ENCODE measurements at regions not wholly inside any gene's neighbourhood (a gene's known extent, or its start where the extent isn't known, plus 50 kb on each side); places are given as distances from the start of the nearest gene placed in this dataset.

DNA sequence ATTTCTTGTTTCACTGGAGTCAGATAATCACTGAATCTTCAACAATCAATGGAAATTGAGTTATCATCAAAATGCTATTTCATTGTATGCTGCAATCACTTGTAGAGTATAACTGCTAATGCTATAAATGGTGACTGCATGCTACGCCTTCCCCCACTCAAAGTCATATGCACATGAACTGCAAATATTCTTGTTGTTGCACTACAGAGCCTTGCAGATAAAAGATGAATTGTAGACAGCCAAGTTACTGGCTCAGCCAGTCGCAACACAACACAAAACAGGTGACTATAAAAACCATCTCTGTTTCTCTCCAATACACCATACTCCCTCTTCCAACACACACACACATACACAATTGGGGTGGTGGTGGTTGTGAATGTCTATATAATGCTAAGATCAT is 171.0 kb upstream of the HMGA2 start:
- TF ChIP-seq, protein P1, sequence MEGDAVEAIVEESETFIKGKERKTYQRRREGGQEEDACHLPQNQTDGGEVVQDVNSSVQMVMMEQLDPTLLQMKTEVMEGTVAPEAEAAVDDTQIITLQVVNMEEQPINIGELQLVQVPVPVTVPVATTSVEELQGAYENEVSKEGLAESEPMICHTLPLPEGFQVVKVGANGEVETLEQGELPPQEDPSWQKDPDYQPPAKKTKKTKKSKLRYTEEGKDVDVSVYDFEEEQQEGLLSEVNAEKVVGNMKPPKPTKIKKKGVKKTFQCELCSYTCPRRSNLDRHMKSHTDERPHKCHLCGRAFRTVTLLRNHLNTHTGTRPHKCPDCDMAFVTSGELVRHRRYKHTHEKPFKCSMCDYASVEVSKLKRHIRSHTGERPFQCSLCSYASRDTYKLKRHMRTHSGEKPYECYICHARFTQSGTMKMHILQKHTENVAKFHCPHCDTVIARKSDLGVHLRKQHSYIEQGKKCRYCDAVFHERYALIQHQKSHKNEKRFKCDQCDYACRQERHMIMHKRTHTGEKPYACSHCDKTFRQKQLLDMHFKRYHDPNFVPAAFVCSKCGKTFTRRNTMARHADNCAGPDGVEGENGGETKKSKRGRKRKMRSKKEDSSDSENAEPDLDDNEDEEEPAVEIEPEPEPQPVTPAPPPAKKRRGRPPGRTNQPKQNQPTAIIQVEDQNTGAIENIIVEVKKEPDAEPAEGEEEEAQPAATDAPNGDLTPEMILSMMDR (IDR thresholded peaks at IDR 0.05), result no peak
- no peak for TF ChIP-seq POLR2A (IDR thresholded peaks at IDR 0.05)
- intact Hi-C loops (cut with DNase I), result no loop called here
- Histone ChIP-seq H3K27ac (no peak overlapping the region), H3K36me3 (no peaks in the 10 kb centered on the region), H3K4me3 (no peak overlapping the region), H3K4me1 (peaks cover 4 to 19% (median 5%) of the 10 kb centered on the region in 3 donors), H3K27me3 (no peaks in the 10 kb centered on the region), H3K9me3 (no peaks in the 10 kb centered on the region)
- 85 to 96% methylated on average over 2 of the region's 2 CpGs for WGBS, 2 donors
- DNase-seq, result no peak

DNA sequence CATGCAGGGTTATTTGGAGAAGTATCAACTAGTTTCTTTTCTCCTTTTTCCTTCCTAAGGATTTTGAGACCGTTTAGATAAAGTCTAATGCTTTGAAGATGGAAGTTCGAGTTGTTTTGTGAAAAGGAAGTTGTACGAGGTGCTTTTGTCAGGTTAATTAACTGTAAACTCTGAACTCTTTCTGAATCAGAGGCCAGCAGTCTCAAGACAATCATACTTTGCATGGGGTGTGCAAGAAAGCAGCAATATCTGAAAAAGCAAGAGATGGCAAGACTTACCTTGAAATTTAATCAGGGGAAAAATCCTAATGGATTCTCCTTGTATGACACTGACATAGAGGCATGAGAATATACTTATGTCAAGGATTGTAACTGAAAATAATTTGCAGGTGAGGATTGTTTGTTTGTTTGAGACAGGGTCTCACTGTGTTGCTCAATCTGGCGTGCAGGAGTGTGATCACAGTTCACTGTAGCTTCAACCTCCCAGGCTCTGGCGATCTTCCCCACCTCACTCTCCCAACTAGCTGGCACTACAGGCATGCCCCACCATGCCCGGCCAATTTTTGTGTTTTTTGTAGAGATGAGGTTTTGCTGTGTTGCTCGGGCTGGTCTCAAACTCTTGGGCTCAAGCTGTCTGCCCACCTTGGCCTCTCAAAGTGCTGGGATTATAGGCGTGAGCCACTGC is 170.2 kb upstream of the HMGA2 start:
- Histone ChIP-seq H3K36me3 (no peaks in the 10 kb centered on the region), H3K4me3 (no peak overlapping the region), H3K4me1 (peaks cover 0 to 11% (median 4%) of the 10 kb centered on the region in 3 donors), H3K9me3 (no peaks in the 10 kb centered on the region), H3K27ac (no peak overlapping the region), H3K27me3 (no peaks in the 10 kb centered on the region)
- WGBS, 2 donors, result 63 to 74% methylated on average over 8 of the region's 8 CpGs
- intact Hi-C loops (cut with DNase I), result no loop called here
- no peak for DNase-seq
- TF ChIP-seq POLR2A (IDR thresholded peaks at IDR 0.05), result no peak
- TF ChIP-seq, protein P1 (IDR thresholded peaks at IDR 0.05), result no peak

DNA sequence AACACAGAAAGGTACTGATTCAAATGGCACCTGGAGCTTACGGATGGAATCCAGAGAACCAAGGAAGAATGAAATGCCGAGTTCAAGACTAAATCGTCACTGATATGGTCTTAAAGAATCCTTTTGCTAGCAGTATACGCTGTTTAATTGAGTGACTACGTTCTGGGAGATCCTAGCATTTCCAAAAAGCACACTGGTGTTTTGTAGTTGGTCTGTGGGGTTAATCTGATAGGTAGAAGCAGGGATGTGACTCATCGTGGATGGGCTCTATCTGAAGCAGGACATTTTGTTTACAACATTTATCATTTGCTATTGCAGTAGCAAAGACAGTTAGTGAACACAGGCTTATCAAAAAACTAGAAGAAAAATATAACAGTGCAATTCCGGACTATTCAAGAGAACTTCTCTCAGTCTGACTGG is 169.2 kb upstream of the HMGA2 start:
- intact Hi-C loops (cut with DNase I), result no loop called here
- Histone ChIP-seq H3K4me3 (no peak overlapping the region), H3K27ac (no peak overlapping the region), H3K36me3 (no peaks in the 10 kb centered on the region), H3K9me3 (no peaks in the 10 kb centered on the region), H3K4me1 (peaks cover 0 to 6% (median 0%) of the 10 kb centered on the region in 3 donors), H3K27me3 (no peaks in the 10 kb centered on the region)
- 85 to 89% methylated on average over 7 of the region's 7 CpGs for WGBS, 2 donors
- TF ChIP-seq POLR2A (IDR thresholded peaks at IDR 0.05), result no peak
- TF ChIP-seq, protein P1 (IDR thresholded peaks at IDR 0.05), result no peak
- no peak for DNase-seq

DNA sequence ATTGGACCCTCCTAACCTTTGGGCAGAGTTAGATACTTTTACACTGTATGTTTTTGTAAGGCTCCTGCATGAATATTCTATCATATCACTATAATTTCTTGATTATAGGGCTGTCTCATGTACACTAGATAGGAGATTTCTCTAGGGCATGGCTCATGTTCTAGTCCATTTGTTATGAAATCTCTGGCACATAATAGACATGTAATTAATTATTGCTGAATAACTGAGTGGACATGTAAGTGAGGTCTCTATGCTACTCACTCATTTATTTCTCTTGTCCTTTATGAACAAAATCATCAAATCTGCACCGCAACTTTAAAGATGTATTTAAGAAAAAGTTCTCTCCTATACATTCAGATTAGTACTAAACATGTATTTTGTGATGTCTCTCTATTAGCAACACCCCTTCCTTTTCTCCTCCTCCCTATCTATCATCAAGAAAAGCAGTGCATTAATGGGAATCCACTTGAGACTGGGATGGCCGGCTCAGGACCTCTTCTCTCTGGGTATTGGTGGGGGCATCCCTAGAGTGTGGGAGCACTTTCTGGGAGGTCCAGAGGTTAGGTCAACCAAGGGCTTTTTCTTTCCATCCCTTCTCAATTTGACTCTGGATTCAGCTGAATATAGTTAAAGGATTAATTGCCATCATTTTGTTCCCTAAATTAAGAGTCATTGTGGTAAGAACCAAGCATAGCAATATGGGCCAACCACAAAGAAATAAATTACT is 168.0 kb upstream of the HMGA2 start:
- Histone ChIP-seq H3K9me3 (no peaks in the 10 kb centered on the region), H3K4me1 (peaks cover 0 to 6% (median 0%) of the 10 kb centered on the region in 3 donors), H3K36me3 (no peaks in the 10 kb centered on the region), H3K4me3 (no peak overlapping the region), H3K27ac (no peak overlapping the region), H3K27me3 (no peaks in the 10 kb centered on the region)
- intact Hi-C loops (cut with DNase I), result no loop called here
- WGBS, 2 donors, result 79 to 84% methylated on average over 2 of the region's 2 CpGs
- no peak for DNase-seq
- TF ChIP-seq, protein P1 (IDR thresholded peaks at IDR 0.05), result no peak
- no peak for TF ChIP-seq POLR2A (IDR thresholded peaks at IDR 0.05)

DNA sequence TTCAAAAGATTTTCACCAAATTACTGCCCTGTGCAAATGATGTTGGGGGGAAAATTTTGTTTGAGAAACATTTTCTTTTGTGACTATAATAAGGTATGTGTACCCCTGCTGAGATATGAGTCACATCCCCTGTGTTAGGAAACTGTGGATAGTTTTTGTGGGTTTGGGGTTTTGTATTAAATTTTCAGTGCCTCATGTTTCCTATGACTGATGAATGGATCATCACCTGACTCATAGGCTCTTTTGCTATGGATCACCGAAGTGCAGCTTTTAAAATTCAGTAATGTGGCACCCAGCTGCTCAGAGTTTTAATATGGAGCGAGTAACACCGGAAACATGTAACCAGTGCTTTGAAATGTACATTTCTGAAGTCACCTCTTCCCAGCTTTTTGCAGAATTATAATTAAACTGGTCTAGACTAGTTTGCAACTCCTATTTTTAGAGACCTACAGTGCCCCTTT is 167.4 kb upstream of the HMGA2 start:
- TF ChIP-seq POLR2A (IDR thresholded peaks at IDR 0.05), result no peak
- TF ChIP-seq, protein P1 (IDR thresholded peaks at IDR 0.05), result no peak
- intact Hi-C loops (cut with DNase I), result no loop called here
- DNase-seq, result no peak
- no peak overlapping the region for H3K27ac ChIP-seq
- H3K27me3 ChIP-seq, result no peaks in the 10 kb centered on the region
- H3K36me3 ChIP-seq, result no peaks in the 10 kb centered on the region
- no peak overlapping the region for H3K4me3 ChIP-seq
- H3K4me1 ChIP-seq, result peaks cover 0 to 6% (median 0%) of the 10 kb centered on the region in 3 donors
- no peaks in the 10 kb centered on the region for H3K9me3 ChIP-seq
- 34 to 37% methylated on average over 3 of the region's 3 CpGs for WGBS, 2 donors
